ENCODE measurements at regions not wholly inside any gene's neighbourhood (a gene's known extent, or its start where the extent isn't known, plus 50 kb on each side); places are given as distances from the start of the nearest gene placed in this dataset.

- no peak for DNase-seq
Observed at GRCh38 chr2:128380061-128380889, 61.6 kb upstream of the HS6ST1 start.

DNA sequence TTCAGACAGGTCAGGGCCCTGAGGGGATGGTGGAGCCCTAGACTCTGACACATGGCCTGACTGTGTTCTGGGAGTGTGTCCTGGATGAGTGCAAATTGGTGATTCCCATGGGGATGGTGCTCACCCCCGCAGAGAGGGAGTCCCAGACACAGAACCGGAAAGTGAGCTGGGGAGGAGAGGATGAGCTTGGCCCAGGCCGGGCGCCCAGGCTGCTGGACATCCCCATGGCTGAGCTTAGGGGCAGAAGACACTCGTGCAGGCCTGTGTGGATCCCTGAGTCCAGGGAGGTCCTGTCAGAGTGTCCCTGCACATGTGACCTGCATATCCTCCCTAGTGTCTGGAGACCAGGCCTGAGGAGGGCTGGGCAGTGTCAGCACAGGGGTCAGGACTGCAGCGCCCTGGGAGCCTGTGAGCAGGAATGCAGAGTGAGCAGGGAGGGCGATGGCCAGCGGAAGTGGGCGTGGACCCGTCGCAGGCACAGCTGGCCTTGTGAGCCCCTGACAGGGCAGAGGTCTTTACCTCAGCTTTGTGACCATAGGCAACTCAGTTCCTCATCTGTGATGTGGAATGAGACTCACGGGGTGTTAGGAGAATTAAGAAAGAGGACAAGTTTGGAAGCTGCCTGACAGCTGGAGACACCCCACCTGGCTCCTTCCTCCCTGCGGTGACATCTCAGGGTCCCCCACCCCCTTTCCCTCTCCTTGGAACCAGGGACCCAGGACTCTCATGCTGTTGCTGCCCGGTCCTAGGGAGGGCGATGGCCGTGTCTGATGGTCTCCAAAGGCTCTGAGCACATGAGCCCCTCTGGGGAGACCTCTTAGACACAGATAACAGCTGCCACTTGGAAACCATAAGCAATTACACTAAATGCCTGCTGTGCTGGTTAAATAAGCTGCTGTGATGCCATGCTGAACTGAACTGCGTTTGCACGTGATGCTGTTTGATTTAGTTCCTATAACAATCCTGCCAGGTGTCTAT, 62.6 kb upstream of the HS6ST1 start:
- no peak for DNase-seq

GRCh38 chr2:128384446-128384845, 65.8 kb upstream of the HS6ST1 start:
- DNase-seq: no peak

GRCh38 chr2:128384956-128385355, 66.3 kb upstream of the HS6ST1 start:
- DNase-seq: no peak

GRCh38 chr2:128385365-128385764, 66.7 kb upstream of the HS6ST1 start:
- DNase-seq: no peak

DNA sequence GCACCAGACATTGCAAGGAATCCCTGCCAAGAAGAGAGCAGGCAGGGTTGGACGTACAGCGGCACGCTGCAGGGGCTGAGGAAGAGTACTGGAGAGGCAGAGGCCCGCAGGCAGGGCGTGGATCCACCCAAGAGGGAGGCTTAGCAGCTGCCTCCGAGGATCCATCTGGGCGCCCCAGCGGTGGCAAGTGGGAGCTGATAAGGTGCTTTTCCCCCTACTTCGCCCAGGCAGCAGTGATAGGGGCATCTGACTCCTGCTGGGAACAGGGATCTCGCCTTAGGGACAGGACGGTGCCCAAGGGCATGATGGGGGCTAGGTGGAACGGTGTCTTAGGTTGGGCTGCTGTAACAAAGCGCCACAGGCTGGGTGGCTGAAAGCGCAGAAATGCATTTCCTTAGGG, 67.4 kb upstream of the HS6ST1 start:
- no peak for DNase-seq

DNA sequence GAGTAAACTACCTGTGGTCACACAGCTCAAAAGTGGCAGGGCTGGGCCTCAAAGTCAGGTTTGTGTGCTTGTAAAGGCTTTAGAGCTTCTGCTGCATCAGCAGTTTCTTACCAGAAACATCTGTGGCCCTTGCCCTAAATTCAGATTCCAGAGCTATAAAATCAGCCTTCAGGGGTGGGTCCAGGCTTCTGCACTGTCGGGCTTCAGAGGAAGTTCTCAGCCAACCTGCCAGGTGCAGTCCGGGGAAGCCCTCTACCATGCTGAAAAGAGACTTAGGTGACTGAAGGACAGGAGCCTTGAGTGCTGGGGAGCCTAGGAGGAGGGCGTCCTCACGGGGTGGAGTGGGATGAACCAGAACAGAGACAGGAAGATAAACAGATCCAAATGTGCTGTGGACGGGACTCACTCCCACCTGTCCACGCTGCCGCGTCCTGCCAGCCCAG, 69.9 kb upstream of the HS6ST1 start:
- DNase-seq: no peak

DNA sequence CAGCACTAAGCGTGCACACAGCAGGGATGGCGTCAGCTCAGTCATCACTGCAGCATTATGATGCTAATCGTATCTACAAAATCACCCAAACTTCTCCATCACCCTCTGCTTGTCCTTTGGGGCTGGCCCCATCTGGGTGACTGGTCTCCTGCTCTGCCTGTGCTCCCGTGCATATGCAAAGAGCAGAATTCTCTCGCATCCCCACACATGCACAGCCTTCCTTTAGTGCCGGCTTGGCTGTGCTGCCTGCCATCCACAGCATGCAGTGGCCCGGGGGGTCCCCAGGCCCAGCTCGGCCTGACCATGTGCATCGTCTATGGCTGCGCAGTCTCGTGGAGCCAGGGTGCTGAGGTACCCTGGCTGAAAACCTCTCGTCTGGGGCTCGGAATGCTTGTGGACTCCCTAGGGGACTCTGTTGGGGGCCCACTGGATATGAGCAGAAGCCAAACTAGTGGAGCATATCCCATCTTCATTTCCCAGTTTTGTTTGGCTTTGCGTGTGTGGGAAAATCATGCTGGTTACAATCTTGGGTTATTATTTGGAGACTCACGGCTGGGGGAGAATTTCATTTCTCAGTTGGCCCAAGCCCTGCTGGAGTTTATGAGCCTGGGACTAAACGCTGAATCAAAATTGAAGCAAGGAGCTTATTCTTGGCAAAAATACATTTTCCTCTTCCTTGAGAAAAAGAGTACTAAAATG, 70.9 kb upstream of the HS6ST1 start:
- no peak for DNase-seq

DNA sequence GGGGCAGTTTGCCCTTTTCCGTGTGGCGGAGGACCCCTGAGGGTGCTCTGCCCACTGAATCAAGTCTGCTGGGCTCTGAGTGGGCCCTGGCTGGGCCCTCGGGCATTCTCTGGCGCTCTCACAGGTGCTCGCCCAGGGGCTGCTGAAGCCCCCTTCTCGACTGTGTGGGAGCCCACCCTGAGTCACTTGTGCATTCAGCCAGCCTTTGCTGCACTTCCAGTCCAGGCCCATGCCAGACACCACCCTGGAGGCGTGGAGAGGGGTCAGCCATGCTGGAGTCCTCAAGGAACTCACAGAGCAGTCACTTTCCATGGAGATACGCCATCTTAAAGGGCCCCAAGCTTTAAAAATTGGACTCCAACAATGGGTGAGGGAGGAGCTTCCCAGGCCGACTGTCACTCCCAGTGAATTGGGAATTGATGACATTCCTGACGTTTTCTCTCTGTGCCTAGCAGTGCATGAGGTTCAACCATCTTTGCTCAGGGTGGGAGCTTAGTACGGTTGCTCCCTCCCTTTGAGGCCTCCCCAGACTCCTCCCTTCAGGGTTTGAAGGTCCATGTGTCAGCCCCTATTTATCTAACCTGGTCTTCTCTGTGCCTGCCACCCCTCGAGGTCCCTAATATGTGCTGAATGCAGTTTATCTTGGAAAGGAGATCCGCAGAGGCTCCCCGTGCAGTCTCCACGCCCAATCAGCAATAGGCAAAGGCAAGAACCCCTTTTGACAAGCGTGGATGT, 71.8 kb upstream of the HS6ST1 start:
- no peak for DNase-seq

- no peak for DNase-seq
Observed at GRCh38 chr2:128390991-128391630, 72.4 kb upstream of the HS6ST1 start.

DNA sequence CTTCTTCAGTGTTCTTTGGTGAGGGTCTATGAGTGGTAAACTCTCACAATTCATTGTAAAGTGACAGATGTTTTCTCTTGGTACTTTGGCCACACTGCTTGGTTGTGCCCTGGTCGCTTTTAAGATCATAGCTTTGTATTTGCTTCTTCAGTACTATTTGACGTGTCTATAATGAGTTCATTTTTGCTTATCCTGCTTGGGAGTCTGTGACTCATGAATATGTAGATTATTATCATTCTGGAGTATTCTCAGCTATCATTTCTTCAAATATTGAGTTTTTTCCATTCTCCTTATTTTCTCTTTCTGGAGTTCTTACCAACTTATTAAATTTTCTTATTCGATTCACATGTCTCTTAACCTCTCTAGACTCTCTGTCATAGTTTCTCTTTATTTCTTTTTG, 73.0 kb upstream of the HS6ST1 start:
- no peak for DNase-seq

DNA sequence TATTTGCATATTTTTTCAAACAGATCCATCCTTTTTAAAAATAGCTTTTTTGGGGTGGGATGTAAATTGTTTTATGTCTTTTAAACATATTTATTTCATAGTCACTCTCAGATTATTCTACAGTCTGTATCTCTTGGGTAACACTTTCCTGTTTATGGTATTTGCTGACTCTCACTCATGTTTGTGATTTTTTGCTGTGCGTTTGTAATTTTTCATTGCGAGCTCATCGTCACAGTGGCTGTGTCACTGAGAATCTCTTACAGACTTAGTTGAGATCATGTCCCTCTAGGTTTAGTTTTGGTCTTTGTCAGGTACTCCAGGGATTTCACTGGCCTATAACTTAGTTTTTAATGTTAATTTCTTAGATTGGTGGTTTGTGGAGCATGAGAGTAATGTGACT, 73.5 kb upstream of the HS6ST1 start:
- no peak for DNase-seq

GRCh38 chr2:128394007-128394730, 75.5 kb upstream of the HS6ST1 start:
- no peak for DNase-seq

- DNase-seq: no peak
Observed at GRCh38 chr2:128395196-128395595, 76.5 kb upstream of the HS6ST1 start.

GRCh38 chr2:128395640-128396499, 77.2 kb upstream of the HS6ST1 start:
- DNase-seq: no peak

DNA sequence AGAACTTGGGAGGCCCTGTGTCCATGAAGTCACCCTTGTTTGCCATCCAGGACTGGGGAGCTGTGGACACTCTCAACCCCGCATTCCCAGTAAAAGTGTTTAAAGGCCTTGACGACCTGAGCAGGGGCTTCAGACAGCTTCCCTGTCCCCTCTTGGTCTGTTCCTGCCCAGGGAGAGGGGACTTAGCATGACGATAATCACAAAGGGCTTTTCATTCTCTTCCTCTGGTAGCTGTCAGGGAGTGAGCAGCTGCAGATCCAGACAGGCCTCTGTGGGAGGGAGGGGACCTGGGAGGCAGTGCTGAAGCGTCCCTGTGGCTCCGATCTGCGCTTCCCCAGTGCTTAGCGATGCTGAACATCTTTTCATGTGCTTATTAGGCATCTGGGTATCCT, 77.8 kb upstream of the HS6ST1 start:
- DNase-seq: no peak

DNA sequence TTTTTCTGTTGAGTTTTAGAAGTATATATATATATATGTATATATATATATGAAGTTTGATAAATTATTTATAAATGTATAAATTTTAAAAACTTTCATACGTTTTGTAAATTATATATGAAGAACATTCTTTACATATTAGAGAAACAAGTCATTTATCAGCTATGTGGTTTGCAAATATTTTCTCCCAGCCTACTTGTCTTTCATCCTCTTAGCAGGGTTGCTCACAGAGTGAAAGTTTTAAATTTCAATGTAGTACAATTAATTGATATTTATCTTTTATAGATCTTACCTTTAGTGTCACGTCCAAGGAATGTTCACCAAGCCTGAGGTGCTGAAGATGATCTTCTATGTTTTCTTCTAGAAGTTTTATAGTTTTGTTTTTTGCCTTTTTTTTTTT, 78.3 kb upstream of the HS6ST1 start:
- DNase-seq: no peak

DNA sequence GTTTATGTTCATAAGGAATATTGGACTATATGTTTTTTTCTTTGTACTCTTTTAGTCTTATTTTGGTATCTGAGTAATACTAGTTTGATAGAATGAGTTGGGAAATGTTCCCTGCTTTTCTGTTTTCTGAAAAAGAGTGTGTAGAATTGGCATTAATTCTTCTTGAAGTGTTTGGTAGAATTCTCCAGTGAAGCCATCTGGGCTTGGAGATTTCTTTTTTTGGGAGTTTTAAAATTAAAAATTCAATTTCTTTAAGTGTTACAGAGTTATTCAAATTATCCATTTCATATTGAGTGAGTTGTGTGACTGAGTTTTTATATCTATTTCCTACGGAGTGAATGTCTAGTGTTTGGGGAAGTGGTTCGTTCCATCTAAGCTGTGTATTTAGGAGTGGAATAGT, 80.6 kb upstream of the HS6ST1 start:
- DNase-seq: no peak

DNA sequence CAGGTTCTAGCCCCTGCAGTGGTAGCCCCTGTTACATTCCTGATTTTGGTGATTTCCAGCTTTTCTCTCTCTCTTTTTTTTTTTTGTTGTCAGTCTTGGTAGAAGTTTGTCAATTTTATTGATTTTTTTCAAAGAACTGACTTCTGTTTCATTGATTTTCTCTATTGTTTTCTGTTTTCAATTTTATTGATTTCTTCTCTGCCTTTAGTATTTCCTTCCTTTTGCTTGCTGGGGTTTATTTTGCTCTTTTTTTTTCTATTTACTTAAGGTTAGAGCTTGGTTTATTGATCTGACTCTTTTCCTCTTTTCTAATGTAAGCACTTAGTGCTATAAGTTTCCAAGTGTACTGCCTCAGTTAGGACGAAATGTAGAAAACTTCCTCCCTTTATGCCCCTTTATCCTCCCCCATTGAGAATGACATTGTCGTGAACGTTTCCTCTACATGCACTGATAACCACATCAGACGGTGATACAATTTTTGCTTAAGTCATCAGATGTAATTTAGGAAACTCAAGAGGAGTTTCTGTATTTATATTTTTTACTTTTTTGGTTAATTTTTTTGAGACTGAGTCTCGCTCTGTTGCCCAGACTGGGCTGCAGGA, 81.1 kb upstream of the HS6ST1 start:
- no peak for DNase-seq

DNA sequence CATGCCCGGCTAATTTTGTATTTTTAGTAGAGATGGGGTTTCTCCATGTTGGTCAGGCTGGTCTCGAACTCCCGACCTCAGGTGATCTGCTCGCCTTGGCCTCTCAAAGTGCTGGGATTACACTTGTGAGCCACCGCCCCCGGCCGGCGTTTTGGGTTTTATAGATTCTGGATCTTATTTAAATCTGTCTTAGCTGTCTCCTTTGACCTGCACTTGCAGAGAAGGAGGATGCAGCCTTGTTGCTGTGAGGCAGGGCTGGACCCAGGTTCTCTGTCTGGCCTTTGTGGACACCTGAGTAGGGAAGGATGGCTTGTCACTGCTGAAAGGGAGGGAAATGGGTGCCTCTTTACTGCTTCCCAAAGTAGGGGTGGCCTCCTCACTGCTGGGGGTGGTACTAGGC, 83.0 kb upstream of the HS6ST1 start:
- DNase-seq: no peak

Data from 8988T (cell line).